CD4-positive, alpha-beta T cell (primary cell): ENCODE measurements at regions not wholly inside any gene's neighbourhood (a gene's known extent, or its start where the extent isn't known, plus 50 kb on each side); places are given as distances from the start of the nearest gene placed in this dataset.
"Not testable (repeated sequence)": the region's sequence is repeated elsewhere in the genome, so short reads cannot be mapped to it uniquely, and the experiment has no call there.

Source experiments
- ATAC-seq: fragments of 200-7000 bp; cut with Tn5 transposase; one replicate; pipeline ENCODE4 v1.10.0; 2022; ENCODE audit warnings: mild to moderate bottlenecking; ENCODE audit not compliant: poor library complexity
- CTCF ChIA-PET: fragments of 350-600 bp; sonication (Branson Sonifier 250); formaldehyde crosslinking; loops from one replicate; lab custom pipeline; 2021; ENCODE audit warnings: antibody characterized with exemption, inconsistent platforms; lab: Charles Lee
- POLR2A ChIA-PET: fragments of 350-600 bp; sonication (Branson Sonifier 250); formaldehyde crosslinking; loops from one replicate; lab custom pipeline; 2021; ENCODE audit warnings: antibody characterized with exemption, inconsistent platforms; lab: Charles Lee
- DNase-seq, 14 experiments: peaks; one replicate each; pipeline ENCODE4 v3.0.0-alpha.2; 2013 to 2020; ENCODE audit warnings: mixed read lengths in 2 of 14
- H3K27ac ChIP-seq, 2 donors: one replicate each; pipeline versions ENCODE4 v1.5.1 to v1.7.0; 2013; ENCODE audit warnings: low read length in 2 of 2, low read depth in 1 of 2, mild to moderate bottlenecking in 1 of 2
- H3K27me3 ChIP-seq, 2 experiments: 1 replicate in 1 of 2; 2 replicates in 1 of 2; pipeline versions ENCODE4 v1.6.1 to v1.7.0; 2013; ENCODE audit warnings: low read length in 2 of 2, control low read depth in 1 of 2, mild to moderate bottlenecking in 1 of 2, moderate library complexity in 1 of 2; ENCODE audit not compliant: insufficient read depth in 2 of 2, control insufficient read depth in 1 of 2
- H3K36me3 ChIP-seq: one replicate; pipeline ENCODE4 v1.6.1; 2013; ENCODE audit warnings: low read length, control low read depth; ENCODE audit not compliant: insufficient read depth
- H3K4me1 ChIP-seq: one replicate; pipeline ENCODE4 v1.6.1; 2013; ENCODE audit warnings: low read length, control low read depth; ENCODE audit not compliant: insufficient read depth
- H3K4me3 ChIP-seq: one replicate; pipeline ENCODE4 v1.5.1; 2013; ENCODE audit warnings: mild to moderate bottlenecking, low read length, moderate library complexity
- H3K9me3 ChIP-seq, 2 experiments: 1 replicate in 1 of 2; 2 replicates in 1 of 2; pipeline versions ENCODE4 v1.6.1 to v1.7.0; 2013; ENCODE audit warnings: low read length in 2 of 2, mild to moderate bottlenecking in 2 of 2, control low read depth in 1 of 2, moderate library complexity in 1 of 2; ENCODE audit not compliant: control insufficient read depth in 1 of 2, insufficient read depth in 1 of 2
- H3K27ac Mint-ChIP-seq: one replicate; pipeline ENCODE4 v1.8.0; 2020; ENCODE audit warnings: mixed read lengths
- H3K27me3 Mint-ChIP-seq: one replicate; pipeline ENCODE4 v1.8.0; 2021; ENCODE audit warnings: mixed read lengths
- H3K36me3 Mint-ChIP-seq: one replicate; pipeline ENCODE4 v1.8.0; 2021; ENCODE audit warnings: low read depth, mixed read lengths
- H3K4me1 Mint-ChIP-seq: one replicate; pipeline ENCODE4 v1.8.0; 2021; ENCODE audit warnings: low read depth, mixed read lengths
- H3K4me3 Mint-ChIP-seq: one replicate; pipeline ENCODE4 v1.8.0; 2020; ENCODE audit warnings: mild to moderate bottlenecking, mixed read lengths
- H3K9me3 Mint-ChIP-seq: one replicate; pipeline ENCODE4 v1.8.0; 2020; ENCODE audit warnings: mixed read lengths
- intact Hi-C, 2 experiments: fragments of 100-400 bp; cut with DNase I in 1 of 2; cut with micrococcal nuclease in 1 of 2; formaldehyde crosslinking; loops; one replicate each; pipeline versions ENCODE4 v1.15.1 to v1.9.0; 2023 to 2025; cut with DNase I, micrococcal nuclease
- TF ChIP-seq, protein P1 (sequence below): fragments of 200-600 bp; IDR thresholded peaks from one replicate; pipeline ENCODE4 v1.8.0; 2022; ENCODE audit warnings: antibody characterized with exemption, mild to moderate bottlenecking

DNA sequence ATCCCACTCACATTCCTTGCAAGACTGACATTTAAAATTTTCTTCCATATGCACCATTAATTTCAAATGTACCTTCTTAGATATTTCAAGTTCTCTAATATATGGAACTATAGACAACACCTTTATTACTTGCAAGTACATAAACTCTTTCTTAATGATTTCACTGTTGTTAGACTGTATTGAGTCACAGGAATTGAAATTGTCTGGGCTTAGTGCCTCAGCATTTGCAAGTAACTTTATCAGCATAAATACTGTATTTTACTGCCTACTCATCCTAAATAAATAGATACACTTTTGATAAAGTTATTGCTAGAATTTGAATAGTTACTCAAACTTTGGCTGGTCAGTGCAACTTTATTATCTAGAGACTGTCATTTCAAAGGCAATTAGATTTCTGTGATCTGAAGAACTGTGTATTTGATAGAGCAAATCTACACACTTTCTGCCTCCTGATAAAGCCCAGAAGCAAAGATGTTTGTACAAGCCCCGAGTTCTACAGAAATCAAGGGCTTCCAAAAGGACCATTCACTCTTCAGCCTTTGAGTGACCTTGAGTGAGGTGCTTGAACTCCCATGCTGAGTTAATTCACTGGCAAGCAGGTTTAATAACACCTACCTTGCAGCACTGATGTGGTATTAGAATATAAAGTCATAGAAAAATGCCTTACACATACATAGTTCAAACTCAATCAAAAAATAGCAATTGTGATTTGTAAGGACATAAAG, 91.6 kb downstream of the COX7C start:
- Histone ChIP-seq H3K9me3 (no peaks in the 10 kb centered on the region), H3K4me3 (no peak overlapping the region), H3K36me3 (no peaks in the 10 kb centered on the region), H3K27me3 (peaks cover 0 to 3% of the 10 kb centered on the region in 2 experiments), H3K27ac (no peak overlapping the region), H3K4me1 (no peaks in the 10 kb centered on the region)
- Mint-ChIP-seq H3K4me3 (no peak overlapping the region), H3K9me3 (no peaks in the 10 kb centered on the region), H3K27me3 (peaks cover 12% of the 10 kb centered on the region), H3K36me3 (no peaks in the 10 kb centered on the region), H3K4me1 (no peaks in the 10 kb centered on the region), H3K27ac (no peak overlapping the region)
- no peak for DNase-seq
- TF ChIP-seq, protein P1, sequence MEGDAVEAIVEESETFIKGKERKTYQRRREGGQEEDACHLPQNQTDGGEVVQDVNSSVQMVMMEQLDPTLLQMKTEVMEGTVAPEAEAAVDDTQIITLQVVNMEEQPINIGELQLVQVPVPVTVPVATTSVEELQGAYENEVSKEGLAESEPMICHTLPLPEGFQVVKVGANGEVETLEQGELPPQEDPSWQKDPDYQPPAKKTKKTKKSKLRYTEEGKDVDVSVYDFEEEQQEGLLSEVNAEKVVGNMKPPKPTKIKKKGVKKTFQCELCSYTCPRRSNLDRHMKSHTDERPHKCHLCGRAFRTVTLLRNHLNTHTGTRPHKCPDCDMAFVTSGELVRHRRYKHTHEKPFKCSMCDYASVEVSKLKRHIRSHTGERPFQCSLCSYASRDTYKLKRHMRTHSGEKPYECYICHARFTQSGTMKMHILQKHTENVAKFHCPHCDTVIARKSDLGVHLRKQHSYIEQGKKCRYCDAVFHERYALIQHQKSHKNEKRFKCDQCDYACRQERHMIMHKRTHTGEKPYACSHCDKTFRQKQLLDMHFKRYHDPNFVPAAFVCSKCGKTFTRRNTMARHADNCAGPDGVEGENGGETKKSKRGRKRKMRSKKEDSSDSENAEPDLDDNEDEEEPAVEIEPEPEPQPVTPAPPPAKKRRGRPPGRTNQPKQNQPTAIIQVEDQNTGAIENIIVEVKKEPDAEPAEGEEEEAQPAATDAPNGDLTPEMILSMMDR, result no peak
- ChIA-PET CTCF (no interaction called here), POLR2A (no interaction called here)
- no peak for ATAC-seq
- intact Hi-C loops, result no loop called here

DNA sequence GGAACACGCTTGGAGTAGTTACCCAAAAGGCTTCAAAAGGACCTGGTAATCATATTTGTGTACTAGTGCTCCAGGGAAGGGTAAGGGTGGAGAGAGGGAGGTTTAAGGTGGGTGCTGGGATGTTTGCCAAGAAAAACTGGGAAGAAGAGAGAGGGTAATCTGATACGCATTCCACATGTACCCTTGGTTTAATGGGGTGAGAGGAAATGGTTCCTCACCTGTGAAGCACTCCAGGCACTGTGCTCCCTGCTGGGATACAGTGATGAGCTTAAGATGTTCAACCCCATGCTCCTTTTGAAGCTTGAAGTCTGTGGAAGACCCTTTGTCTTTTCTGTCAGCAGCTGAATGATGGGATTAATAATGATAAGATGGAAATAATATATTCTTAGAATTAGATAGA, 98.4 kb downstream of the COX7C start:
- ChIA-PET POLR2A (no interaction called here), CTCF (no interaction called here)
- H3K9me3 Mint-ChIP-seq, result no peaks in the 10 kb centered on the region
- no peak overlapping the region for H3K27ac Mint-ChIP-seq
- Histone ChIP-seq H3K27ac (no peak overlapping the region), H3K4me1 (no peaks in the 10 kb centered on the region), H3K27me3 (no peaks in the 10 kb centered on the region), H3K36me3 (no peaks in the 10 kb centered on the region), H3K9me3 (no peaks in the 10 kb centered on the region), H3K4me3 (no peak overlapping the region)
- H3K36me3 Mint-ChIP-seq, result no peaks in the 10 kb centered on the region
- intact Hi-C loops, result no loop called here
- no peak for DNase-seq
- peaks cover 7% of the 10 kb centered on the region for H3K27me3 Mint-ChIP-seq
- TF ChIP-seq, protein P1, result no peak
- no peak for ATAC-seq
- no peak overlapping the region for H3K4me3 Mint-ChIP-seq
- no peaks in the 10 kb centered on the region for H3K4me1 Mint-ChIP-seq

DNA sequence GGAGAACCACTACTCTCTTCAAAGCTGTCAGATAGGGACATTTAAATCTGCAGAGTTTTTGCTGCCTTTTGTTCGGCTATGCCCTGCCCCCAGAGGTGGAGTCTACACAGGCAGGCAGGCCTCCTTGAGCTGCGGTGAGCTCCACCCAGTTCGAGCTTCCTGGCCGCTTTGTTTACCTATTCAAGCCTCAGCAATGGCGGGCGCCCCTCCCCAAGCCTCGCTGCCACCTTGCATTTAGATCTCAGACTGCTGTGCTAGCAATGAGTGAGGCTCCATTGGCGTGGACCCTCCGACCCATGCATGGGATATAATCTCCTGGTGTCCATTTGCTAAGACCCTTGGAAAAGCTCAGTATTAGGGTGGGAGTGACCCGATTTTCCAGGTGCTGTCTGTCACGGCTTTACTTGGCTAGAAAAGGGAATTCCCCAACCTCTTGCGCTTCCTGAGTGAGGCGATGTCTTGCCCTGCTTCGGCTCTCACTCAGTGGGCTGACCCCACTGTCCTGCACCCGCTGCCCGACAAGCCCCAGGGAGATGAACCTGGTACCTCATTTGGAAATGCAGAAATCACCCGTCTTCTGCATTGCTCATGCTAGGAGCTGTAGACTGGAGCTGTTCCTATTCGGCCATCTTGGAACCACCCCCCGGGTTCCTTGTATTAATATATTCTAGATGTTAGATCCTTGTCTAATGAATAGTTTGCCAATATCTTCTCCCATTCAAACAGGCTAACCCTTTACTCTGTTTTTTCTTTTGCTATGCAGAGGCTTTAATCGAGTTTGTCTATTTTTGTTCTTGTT, 113.8 kb downstream of the COX7C start:
- intact Hi-C loops, H3K27me3 Mint-ChIP-seq, H3K4me3 Mint-ChIP-seq, H3K36me3 ChIP-seq, H3K27ac Mint-ChIP-seq, POLR2A ChIA-PET, H3K4me1 ChIP-seq, H3K27ac ChIP-seq, H3K27me3 ChIP-seq, DNase-seq, H3K4me1 Mint-ChIP-seq, H3K9me3 ChIP-seq, CTCF ChIA-PET, H3K36me3 Mint-ChIP-seq, H3K4me3 ChIP-seq, ATAC-seq: not testable (repeated sequence)
- peaks cover 19% of the 10 kb centered on the region for H3K9me3 Mint-ChIP-seq
